ENCODE measurements at regions not wholly inside any gene's neighbourhood (a gene's known extent, or its start where the extent isn't known, plus 50 kb on each side); places are given as distances from the start of the nearest gene placed in this dataset.

DNA sequence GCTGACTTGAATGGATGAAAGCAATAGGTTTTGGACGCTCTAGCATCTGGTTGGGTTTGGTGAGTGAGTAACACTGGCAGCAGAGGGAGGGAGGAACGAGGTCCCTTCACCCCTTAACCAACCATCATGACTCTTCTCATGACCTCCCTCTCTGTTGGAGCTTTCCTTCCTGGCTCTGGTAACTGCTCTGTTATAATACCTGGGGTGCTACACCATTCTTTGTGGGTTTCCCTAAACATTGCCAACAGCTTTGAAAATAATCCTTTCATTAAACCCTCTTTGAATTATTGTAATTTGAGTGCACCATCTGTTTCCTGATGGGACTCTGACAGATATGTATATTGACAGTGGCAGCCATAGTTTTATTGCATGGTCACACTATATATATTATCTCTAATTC is 146.2 kb upstream of the PTPRG start:
- H3K4me1 ChIP-seq (ENCODE audit: insufficient read depth), result no peaks in the 10 kb centered on the region; the same call in 1 of the 2 replicates
- H3K9me2 ChIP-seq (ENCODE audit: insufficient read depth), result 0 out of 2 replicates have a peak, but pooled peaks cover 5% of the 10 kb centered on the region
- no peaks in the 10 kb centered on the region for H3F3A ChIP-seq (replicated peaks; ENCODE audit: low read depth)
- no peak overlapping the region for H2AFZ ChIP-seq
- TF ChIP-seq, protein P1, sequence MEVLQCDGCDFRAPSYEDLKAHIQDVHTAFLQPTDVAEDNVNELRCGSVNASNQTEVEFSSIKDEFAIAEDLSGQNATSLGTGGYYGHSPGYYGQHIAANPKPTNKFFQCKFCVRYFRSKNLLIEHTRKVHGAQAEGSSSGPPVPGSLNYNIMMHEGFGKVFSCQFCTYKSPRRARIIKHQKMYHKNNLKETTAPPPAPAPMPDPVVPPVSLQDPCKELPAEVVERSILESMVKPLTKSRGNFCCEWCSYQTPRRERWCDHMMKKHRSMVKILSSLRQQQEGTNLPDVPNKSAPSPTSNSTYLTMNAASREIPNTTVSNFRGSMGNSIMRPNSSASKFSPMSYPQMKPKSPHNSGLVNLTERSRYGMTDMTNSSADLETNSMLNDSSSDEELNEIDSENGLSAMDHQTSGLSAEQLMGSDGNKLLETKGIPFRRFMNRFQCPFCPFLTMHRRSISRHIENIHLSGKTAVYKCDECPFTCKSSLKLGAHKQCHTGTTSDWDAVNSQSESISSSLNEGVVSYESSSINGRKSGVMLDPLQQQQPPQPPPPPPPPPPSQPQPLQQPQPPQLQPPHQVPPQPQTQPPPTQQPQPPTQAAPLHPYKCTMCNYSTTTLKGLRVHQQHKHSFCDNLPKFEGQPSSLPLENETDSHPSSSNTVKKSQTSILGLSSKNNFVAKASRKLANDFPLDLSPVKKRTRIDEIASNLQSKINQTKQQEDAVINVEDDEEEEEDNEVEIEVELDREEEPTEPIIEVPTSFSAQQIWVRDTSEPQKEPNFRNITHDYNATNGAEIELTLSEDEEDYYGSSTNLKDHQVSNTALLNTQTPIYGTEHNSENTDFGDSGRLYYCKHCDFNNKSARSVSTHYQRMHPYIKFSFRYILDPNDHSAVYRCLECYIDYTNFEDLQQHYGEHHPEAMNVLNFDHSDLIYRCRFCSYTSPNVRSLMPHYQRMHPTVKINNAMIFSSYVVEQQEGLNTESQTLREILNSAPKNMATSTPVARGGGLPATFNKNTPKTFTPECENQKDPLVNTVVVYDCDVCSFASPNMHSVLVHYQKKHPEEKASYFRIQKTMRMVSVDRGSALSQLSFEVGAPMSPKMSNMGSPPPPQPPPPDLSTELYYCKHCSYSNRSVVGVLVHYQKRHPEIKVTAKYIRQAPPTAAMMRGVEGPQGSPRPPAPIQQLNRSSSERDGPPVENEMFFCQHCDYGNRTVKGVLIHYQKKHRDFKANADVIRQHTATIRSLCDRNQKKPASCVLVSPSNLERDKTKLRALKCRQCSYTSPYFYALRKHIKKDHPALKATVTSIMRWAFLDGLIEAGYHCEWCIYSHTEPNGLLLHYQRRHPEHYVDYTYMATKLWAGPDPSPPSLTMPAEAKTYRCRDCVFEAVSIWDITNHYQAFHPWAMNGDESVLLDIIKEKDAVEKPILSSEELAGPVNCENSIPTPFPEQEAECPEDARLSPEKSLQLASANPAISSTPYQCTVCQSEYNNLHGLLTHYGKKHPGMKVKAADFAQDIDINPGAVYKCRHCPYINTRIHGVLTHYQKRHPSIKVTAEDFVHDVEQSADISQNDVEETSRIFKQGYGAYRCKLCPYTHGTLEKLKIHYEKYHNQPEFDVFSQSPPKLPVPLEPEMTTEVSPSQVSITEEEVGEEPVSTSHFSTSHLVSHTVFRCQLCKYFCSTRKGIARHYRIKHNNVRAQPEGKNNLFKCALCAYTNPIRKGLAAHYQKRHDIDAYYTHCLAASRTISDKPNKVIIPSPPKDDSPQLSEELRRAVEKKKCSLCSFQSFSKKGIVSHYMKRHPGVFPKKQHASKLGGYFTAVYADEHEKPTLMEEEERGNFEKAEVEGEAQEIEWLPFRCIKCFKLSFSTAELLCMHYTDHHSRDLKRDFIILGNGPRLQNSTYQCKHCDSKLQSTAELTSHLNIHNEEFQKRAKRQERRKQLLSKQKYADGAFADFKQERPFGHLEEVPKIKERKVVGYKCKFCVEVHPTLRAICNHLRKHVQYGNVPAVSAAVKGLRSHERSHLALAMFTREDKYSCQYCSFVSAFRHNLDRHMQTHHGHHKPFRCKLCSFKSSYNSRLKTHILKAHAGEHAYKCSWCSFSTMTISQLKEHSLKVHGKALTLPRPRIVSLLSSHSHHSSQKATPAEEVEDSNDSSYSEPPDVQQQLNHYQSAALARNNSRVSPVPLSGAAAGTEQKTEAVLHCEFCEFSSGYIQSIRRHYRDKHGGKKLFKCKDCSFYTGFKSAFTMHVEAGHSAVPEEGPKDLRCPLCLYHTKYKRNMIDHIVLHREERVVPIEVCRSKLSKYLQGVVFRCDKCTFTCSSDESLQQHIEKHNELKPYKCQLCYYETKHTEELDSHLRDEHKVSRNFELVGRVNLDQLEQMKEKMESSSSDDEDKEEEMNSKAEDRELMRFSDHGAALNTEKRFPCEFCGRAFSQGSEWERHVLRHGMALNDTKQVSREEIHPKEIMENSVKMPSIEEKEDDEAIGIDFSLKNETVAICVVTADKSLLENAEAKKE (CRISPR knock-in tag; IDR thresholded peaks at IDR 0.05), result no peak
- TF ChIP-seq, protein P2, sequence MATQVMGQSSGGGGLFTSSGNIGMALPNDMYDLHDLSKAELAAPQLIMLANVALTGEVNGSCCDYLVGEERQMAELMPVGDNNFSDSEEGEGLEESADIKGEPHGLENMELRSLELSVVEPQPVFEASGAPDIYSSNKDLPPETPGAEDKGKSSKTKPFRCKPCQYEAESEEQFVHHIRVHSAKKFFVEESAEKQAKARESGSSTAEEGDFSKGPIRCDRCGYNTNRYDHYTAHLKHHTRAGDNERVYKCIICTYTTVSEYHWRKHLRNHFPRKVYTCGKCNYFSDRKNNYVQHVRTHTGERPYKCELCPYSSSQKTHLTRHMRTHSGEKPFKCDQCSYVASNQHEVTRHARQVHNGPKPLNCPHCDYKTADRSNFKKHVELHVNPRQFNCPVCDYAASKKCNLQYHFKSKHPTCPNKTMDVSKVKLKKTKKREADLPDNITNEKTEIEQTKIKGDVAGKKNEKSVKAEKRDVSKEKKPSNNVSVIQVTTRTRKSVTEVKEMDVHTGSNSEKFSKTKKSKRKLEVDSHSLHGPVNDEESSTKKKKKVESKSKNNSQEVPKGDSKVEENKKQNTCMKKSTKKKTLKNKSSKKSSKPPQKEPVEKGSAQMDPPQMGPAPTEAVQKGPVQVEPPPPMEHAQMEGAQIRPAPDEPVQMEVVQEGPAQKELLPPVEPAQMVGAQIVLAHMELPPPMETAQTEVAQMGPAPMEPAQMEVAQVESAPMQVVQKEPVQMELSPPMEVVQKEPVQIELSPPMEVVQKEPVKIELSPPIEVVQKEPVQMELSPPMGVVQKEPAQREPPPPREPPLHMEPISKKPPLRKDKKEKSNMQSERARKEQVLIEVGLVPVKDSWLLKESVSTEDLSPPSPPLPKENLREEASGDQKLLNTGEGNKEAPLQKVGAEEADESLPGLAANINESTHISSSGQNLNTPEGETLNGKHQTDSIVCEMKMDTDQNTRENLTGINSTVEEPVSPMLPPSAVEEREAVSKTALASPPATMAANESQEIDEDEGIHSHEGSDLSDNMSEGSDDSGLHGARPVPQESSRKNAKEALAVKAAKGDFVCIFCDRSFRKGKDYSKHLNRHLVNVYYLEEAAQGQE (IDR thresholded peaks at IDR 0.05; ENCODE audit: unreplicated experiment), result no peak
- TF ChIP-seq NANOG (IDR thresholded peaks at IDR 0.05; ENCODE audit: borderline replicate concordance), result no peak
- TF ChIP-seq POLR2AphosphoS5 (IDR thresholded peaks at IDR 0.05; ENCODE audit: low read depth), result no peak
- TF ChIP-seq, protein P3, sequence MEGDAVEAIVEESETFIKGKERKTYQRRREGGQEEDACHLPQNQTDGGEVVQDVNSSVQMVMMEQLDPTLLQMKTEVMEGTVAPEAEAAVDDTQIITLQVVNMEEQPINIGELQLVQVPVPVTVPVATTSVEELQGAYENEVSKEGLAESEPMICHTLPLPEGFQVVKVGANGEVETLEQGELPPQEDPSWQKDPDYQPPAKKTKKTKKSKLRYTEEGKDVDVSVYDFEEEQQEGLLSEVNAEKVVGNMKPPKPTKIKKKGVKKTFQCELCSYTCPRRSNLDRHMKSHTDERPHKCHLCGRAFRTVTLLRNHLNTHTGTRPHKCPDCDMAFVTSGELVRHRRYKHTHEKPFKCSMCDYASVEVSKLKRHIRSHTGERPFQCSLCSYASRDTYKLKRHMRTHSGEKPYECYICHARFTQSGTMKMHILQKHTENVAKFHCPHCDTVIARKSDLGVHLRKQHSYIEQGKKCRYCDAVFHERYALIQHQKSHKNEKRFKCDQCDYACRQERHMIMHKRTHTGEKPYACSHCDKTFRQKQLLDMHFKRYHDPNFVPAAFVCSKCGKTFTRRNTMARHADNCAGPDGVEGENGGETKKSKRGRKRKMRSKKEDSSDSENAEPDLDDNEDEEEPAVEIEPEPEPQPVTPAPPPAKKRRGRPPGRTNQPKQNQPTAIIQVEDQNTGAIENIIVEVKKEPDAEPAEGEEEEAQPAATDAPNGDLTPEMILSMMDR (conservative IDR thresholded peaks at IDR 0.05; ENCODE audit: low read depth in 2 of 2), result no peak
- TF ChIP-seq, protein P4, sequence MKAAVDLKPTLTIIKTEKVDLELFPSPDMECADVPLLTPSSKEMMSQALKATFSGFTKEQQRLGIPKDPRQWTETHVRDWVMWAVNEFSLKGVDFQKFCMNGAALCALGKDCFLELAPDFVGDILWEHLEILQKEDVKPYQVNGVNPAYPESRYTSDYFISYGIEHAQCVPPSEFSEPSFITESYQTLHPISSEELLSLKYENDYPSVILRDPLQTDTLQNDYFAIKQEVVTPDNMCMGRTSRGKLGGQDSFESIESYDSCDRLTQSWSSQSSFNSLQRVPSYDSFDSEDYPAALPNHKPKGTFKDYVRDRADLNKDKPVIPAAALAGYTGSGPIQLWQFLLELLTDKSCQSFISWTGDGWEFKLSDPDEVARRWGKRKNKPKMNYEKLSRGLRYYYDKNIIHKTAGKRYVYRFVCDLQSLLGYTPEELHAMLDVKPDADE (IDR thresholded peaks at IDR 0.05), result no peak
- TF ChIP-seq JUNB (IDR thresholded peaks at IDR 0.05; ENCODE audit: unreplicated experiment), result no peak
- no peak for TF ChIP-seq STAT1 (IDR thresholded peaks at IDR 0.05; ENCODE audit: unreplicated experiment)
- no peak for TF ChIP-seq ZNF331 (CRISPR knock-in tag; IDR thresholded peaks at IDR 0.05; ENCODE audit: low read depth)
- TF ChIP-seq CREB1 (CRISPR knock-in tag; IDR thresholded peaks at IDR 0.05; ENCODE audit: low read depth), result no peak
- no peak for TF ChIP-seq EZH2phosphoT487 (IDR thresholded peaks at IDR 0.05; ENCODE audit: unreplicated experiment)
- no peak for TF ChIP-seq ZNF114 (CRISPR knock-in tag; IDR thresholded peaks at IDR 0.05)
- no peak for TF ChIP-seq EZH2 (IDR thresholded peaks at IDR 0.05; ENCODE audit: low read depth, unreplicated experiment)
- Mint-ChIP-seq H3K27ac (no peak overlapping the region), H3K27me3 (ENCODE audit: insufficient read depth, low read depth, poor library complexity) (no peaks in the 10 kb centered on the region), H3K9me3 (no peaks in the 10 kb centered on the region), H3K4me1 (0 out of 3 replicates have a peak, but pooled peaks cover 2% of the 10 kb centered on the region), H3K4me3 (no peak overlapping the region), H3K36me3 (ENCODE audit: low read depth) (no peaks in the 10 kb centered on the region)
- no peak overlapping the region for H3K27ac ChIP-seq (ENCODE audit: low read depth)
- H3K4me2 ChIP-seq, result no peak overlapping the region
- H3K4me3 ChIP-seq, result no peak overlapping the region
- DNase-seq (ENCODE audit: low spot score), result no peak
- H3K36me3 ChIP-seq (ENCODE audit: insufficient read depth), result no peaks in the 10 kb centered on the region
- no peaks in the 10 kb centered on the region for H3K27me3 ChIP-seq (ENCODE audit: insufficient read depth)
- no peak for ATAC-seq
- no peaks in the 10 kb centered on the region for H4K20me1 ChIP-seq (replicated peaks; ENCODE audit: insufficient read depth)
- H3K79me2 ChIP-seq (replicated peaks; ENCODE audit: insufficient read depth), result no peaks in the 10 kb centered on the region
